CD14-positive monocyte (primary cell): ENCODE measurements at regions not wholly inside any gene's neighbourhood (a gene's known extent, or its start where the extent isn't known, plus 50 kb on each side); places are given as distances from the start of the nearest gene placed in this dataset.

ENCODE experiments used
- DNase-seq, 3 donors: peaks; one replicate each; pipeline ENCODE4 v3.0.0-alpha.2; 2011 to 2022
- H2AFZ ChIP-seq: 2 replicates; pipeline ENCODE4 v1.6.0; 2012; ENCODE audit warnings: mild to moderate bottlenecking, low read depth, low read length, inconsistent platforms; ENCODE audit not compliant: insufficient read depth, poor library complexity, severe bottlenecking
- H3K27ac ChIP-seq, 2 donors: 1 replicate in 1 of 2; 2 replicates in 1 of 2; pipeline ENCODE4 v1.5.1; 2012 to 2013; ENCODE audit warnings: low read length in 2 of 2, control low read depth in 1 of 2, inconsistent platforms in 1 of 2, low read depth in 1 of 2, mild to moderate bottlenecking in 1 of 2
- H3K27me3 ChIP-seq, 2 donors: one replicate each; pipeline versions ENCODE4 v1.6.0 to v1.6.1; 2011 to 2013; ENCODE audit warnings: low read length in 2 of 2; ENCODE audit not compliant: control insufficient read depth in 2 of 2, insufficient read depth in 2 of 2
- H3K36me3 ChIP-seq, 2 donors: replicated peaks in 1 of 2; 1 replicate in 1 of 2; 2 replicates in 1 of 2; pipeline versions ENCODE4 v1.5.1 to v1.6.1; 2012 to 2013; ENCODE audit warnings: low read length in 2 of 2, control low read depth in 1 of 2, inconsistent platforms in 1 of 2, mild to moderate bottlenecking in 1 of 2; ENCODE audit not compliant: insufficient read depth in 2 of 2, control insufficient read depth in 1 of 2
- H3K4me1 ChIP-seq, 2 donors: 1 replicate in 1 of 2; 2 replicates in 1 of 2; pipeline versions ENCODE4 v1.5.1 to v1.6.1; 2012 to 2013; ENCODE audit warnings: low read length in 2 of 2, control low read depth in 1 of 2, inconsistent platforms in 1 of 2, mild to moderate bottlenecking in 1 of 2, moderate library complexity in 1 of 2; ENCODE audit not compliant: insufficient read depth in 2 of 2, control insufficient read depth in 1 of 2
- H3K4me2 ChIP-seq: replicated peaks from 2 replicates; pipeline ENCODE3; 2012; ENCODE audit warnings: low read length, moderate library complexity, mild to moderate bottlenecking; ENCODE audit not compliant: poor library complexity, severe bottlenecking; ENCODE audit errors: extremely low read depth
- H3K4me3 ChIP-seq, 3 experiments: fragments of 200-600 bp in 1 of 3; sonication (generic) in 1 of 3; replicated peaks in 1 of 3; 1 replicate in 2 of 3; 2 replicates in 1 of 3; pipeline ENCODE4 v1.5.1; 2011 to 2013; ENCODE audit warnings: low read length in 3 of 3, mild to moderate bottlenecking in 3 of 3, control low read depth in 2 of 3, low read depth in 2 of 3, inconsistent platforms in 1 of 3, moderate library complexity in 1 of 3
- H3K79me2 ChIP-seq: 2 replicates; pipeline ENCODE4 v1.6.0; 2012; ENCODE audit warnings: mild to moderate bottlenecking, control low read depth, inconsistent platforms, low read length, moderate library complexity; ENCODE audit not compliant: insufficient read depth
- H3K9ac ChIP-seq: 2 replicates; pipeline ENCODE4 v1.6.0; 2017; ENCODE audit warnings: low read length, mild to moderate bottlenecking; ENCODE audit not compliant: insufficient read depth, poor library complexity, severe bottlenecking
- H3K9me3 ChIP-seq, 2 donors: replicated peaks in 1 of 2; 1 replicate in 1 of 2; 2 replicates in 1 of 2; pipeline versions ENCODE4 v1.5.1 to v1.6.1; 2012 to 2013; ENCODE audit warnings: low read length in 2 of 2, control low read depth in 1 of 2; ENCODE audit not compliant: control insufficient read depth in 1 of 2, insufficient read depth in 1 of 2
- H4K20me1 ChIP-seq: 2 replicates; pipeline ENCODE4 v1.6.0; 2012; ENCODE audit warnings: mild to moderate bottlenecking, low read length, control low read depth, moderate library complexity; ENCODE audit not compliant: insufficient read depth
- H3K27ac Mint-ChIP-seq, 7 donors: one replicate each; pipeline ENCODE4 v1.8.0; 2020; ENCODE audit warnings: mild to moderate bottlenecking in 7 of 7, mixed read lengths in 7 of 7, moderate library complexity in 6 of 7, inconsistent platforms in 2 of 7
- H3K27me3 Mint-ChIP-seq, 3 donors: one replicate each; pipeline ENCODE4 v1.8.0; 2021 to 2022; ENCODE audit warnings: low read depth in 3 of 3, mild to moderate bottlenecking in 3 of 3, mixed read lengths in 3 of 3, moderate library complexity in 3 of 3, inconsistent platforms in 1 of 3
- H3K36me3 Mint-ChIP-seq, 2 donors: one replicate each; pipeline ENCODE4 v1.8.0; 2020; ENCODE audit warnings: mixed read lengths in 2 of 2, inconsistent platforms in 1 of 2, mild to moderate bottlenecking in 1 of 2
- H3K4me1 Mint-ChIP-seq: one replicate; pipeline ENCODE4 v1.8.0; 2020; ENCODE audit warnings: mild to moderate bottlenecking, mixed read lengths
- H3K4me3 Mint-ChIP-seq, 2 donors: one replicate each; pipeline ENCODE4 v1.8.0; 2020; ENCODE audit warnings: mild to moderate bottlenecking in 2 of 2, mixed read lengths in 2 of 2, moderate library complexity in 1 of 2
- H3K9me3 Mint-ChIP-seq, 7 donors: one replicate each; pipeline ENCODE4 v1.8.0; 2020 to 2022; ENCODE audit warnings: mixed read lengths in 7 of 7, mild to moderate bottlenecking in 6 of 7, moderate library complexity in 6 of 7, inconsistent platforms in 2 of 7
- WGBS: methylation state at CpG from one replicate; pipeline ENCODE4 v1.1.5; 2013; ENCODE audit warnings: missing lambda C conversion rate; ENCODE audit not compliant: insufficient coverage; 5-methylcytosine and 5-hydroxymethylcytosine counted together
- intact Hi-C, 2 donors: fragments of 100-400 bp; cut with micrococcal nuclease; formaldehyde crosslinking; loops; one replicate each; pipeline versions ENCODE4 v1.15.0 to v1.15.1; 2023
- TF ChIP-seq, protein P1 (sequence below): fragments of 200-600 bp; IDR thresholded peaks from one replicate; pipeline ENCODE4 v1.8.0; 2022; ENCODE audit warnings: antibody characterized with exemption, mild to moderate bottlenecking

DNA sequence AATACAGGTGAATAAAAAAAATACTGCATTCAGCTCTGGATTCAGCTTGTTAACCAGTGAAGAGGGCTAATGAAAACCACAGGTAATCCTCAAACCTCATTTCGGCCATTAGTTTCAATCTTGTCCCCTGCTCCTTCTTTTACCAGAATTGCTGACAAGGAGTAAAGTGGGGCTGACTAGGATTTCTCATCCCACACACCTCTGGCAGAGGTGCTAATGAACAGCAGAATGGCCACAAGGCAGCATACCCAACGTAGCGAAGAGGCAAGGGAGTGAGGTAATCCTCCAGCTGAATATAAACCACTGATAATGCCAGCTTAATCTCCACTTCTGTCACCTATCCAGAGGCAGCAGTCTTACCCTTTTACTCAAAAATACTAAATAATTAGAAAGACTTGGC, 248.8 kb upstream of the CDIN1 start:
- H3K4me1 Mint-ChIP-seq = no peaks in the 10 kb centered on the region
- H3K27ac Mint-ChIP-seq = no peak overlapping the region
- H3K27me3 ChIP-seq = no peaks in the 10 kb centered on the region
- DNase-seq = no peak
- H3K4me2 ChIP-seq = no peak overlapping the region
- no peaks in the 10 kb centered on the region for H3K36me3 ChIP-seq
- no peaks in the 10 kb centered on the region for H4K20me1 ChIP-seq
- no peak overlapping the region for H3K9ac ChIP-seq
- intact Hi-C loops = no loop called here
- H3K4me1 ChIP-seq = no peaks in the 10 kb centered on the region
- H3K4me3 ChIP-seq = no peak overlapping the region
- H3K4me3 Mint-ChIP-seq = no peak overlapping the region
- TF ChIP-seq, protein P1, sequence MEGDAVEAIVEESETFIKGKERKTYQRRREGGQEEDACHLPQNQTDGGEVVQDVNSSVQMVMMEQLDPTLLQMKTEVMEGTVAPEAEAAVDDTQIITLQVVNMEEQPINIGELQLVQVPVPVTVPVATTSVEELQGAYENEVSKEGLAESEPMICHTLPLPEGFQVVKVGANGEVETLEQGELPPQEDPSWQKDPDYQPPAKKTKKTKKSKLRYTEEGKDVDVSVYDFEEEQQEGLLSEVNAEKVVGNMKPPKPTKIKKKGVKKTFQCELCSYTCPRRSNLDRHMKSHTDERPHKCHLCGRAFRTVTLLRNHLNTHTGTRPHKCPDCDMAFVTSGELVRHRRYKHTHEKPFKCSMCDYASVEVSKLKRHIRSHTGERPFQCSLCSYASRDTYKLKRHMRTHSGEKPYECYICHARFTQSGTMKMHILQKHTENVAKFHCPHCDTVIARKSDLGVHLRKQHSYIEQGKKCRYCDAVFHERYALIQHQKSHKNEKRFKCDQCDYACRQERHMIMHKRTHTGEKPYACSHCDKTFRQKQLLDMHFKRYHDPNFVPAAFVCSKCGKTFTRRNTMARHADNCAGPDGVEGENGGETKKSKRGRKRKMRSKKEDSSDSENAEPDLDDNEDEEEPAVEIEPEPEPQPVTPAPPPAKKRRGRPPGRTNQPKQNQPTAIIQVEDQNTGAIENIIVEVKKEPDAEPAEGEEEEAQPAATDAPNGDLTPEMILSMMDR = no peak
- no CpG with 5 or more reads among the region's 3 CpGs for WGBS
- no peak overlapping the region for H2AFZ ChIP-seq
- no peaks in the 10 kb centered on the region for H3K36me3 Mint-ChIP-seq
- no peaks in the 10 kb centered on the region for H3K79me2 ChIP-seq
- H3K9me3 ChIP-seq = peaks cover 17 to 32% of the 10 kb centered on the region in 2 donors
- no peak overlapping the region for H3K27ac ChIP-seq
- peaks cover 5 to 26% (median 14%) of the 10 kb centered on the region in 7 donors for H3K9me3 Mint-ChIP-seq
- no peaks in the 10 kb centered on the region for H3K27me3 Mint-ChIP-seq

DNA sequence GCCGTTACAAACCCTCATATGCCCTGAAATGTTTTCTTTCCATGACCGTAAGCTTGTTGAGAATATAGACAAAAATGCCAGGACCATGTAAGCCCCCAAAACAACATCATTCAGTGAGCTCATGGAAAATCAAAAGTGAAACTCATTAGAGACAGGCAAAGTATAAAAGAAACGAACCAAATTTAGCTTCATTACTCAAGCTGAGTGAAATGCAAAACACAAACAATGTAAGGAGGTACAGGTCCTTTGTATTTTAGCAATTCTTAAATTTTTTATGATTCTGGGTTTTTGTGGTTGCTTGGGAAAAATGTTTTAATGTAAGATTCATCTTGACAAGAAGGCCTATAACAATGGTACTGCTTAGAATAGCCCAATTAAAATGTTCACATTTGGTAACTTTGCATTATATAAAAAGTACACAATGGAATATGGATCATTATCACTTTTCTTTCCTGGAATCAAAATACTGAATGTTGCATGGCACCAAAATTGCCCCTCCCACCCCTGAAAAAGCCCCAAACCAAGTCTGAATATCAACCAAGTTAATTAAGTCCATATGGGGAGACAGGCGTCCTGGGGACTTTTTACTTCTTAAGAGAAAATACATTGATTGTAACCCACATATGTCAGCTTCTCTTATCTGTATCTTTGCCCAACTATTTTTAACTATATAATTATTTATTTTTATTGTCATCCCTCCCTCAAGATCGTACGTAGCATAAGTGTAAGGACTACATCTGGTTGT, 247.7 kb upstream of the CDIN1 start:
- no peak for DNase-seq
- H2AFZ ChIP-seq = no peak overlapping the region
- no peaks in the 10 kb centered on the region for H3K27me3 Mint-ChIP-seq
- H3K4me1 Mint-ChIP-seq = no peaks in the 10 kb centered on the region
- H3K79me2 ChIP-seq = no peaks in the 10 kb centered on the region
- H3K9ac ChIP-seq = no peak overlapping the region
- no peaks in the 10 kb centered on the region for H3K36me3 Mint-ChIP-seq
- no peaks in the 10 kb centered on the region for H4K20me1 ChIP-seq
- no peak overlapping the region for H3K27ac ChIP-seq
- TF ChIP-seq, protein P1 = no peak
- H3K27me3 ChIP-seq = no peaks in the 10 kb centered on the region
- H3K9me3 Mint-ChIP-seq = peaks cover 5 to 26% (median 14%) of the 10 kb centered on the region in 7 donors
- peaks cover 17 to 32% of the 10 kb centered on the region in 2 donors for H3K9me3 ChIP-seq
- WGBS = 80% methylated on average over 2 of the region's 6 CpGs
- no peak overlapping the region for H3K27ac Mint-ChIP-seq
- no peaks in the 10 kb centered on the region for H3K36me3 ChIP-seq
- no peak overlapping the region for H3K4me2 ChIP-seq
- intact Hi-C loops = no loop called here
- no peaks in the 10 kb centered on the region for H3K4me1 ChIP-seq
- no peak overlapping the region for H3K4me3 ChIP-seq
- no peak overlapping the region for H3K4me3 Mint-ChIP-seq
